GM12878 (cell line): ENCODE measurements at regions not wholly inside any gene's neighbourhood (a gene's known extent, or its start where the extent isn't known, plus 50 kb on each side); places are given as distances from the start of the nearest gene placed in this dataset.
"Not testable (repeated sequence)": the region's sequence is repeated elsewhere in the genome, so short reads cannot be mapped to it uniquely, and the experiment has no call there.

Experiments used
- ATAC-seq: fragments of 200-7000 bp; cut with Tn5 transposase; 3 replicates; pipeline ENCODE4 v1.9.1; 2020; ENCODE audit warnings: mild to moderate bottlenecking, moderate library complexity
- BruUV-seq: library from RNA; stranded (reverse); fragments of 400-500 nt; replicated peaks from 2 replicates; lab custom pipeline; 2021; lab: Mats Ljungman, UMichigan
- CTCF ChIA-PET: fragments of 300-600 bp; sonication (Branson Sonifier 250); formaldehyde crosslinking; extraction: SDS; loops from one replicate; lab custom pipeline; 2021; ENCODE audit warnings: inconsistent platforms; lab: Yijun Ruan, JAX
- POLR2A ChIA-PET: fragments of 350-600 bp; formaldehyde crosslinking; extraction: SDS; loops from one replicate; lab custom pipeline; 2021; ENCODE audit warnings: inconsistent platforms; lab: Charles Lee
- RAD21 ChIA-PET: fragments of 300-600 bp; sonication (Branson Sonifier 250); formaldehyde crosslinking; loops from one replicate; lab custom pipeline; 2023; ENCODE audit warnings: antibody characterized with exemption; ENCODE audit not compliant: unreplicated experiment; lab: Charles Lee
- SMC1A ChIA-PET: fragments of 300-600 bp; sonication (Branson Sonifier 250); formaldehyde crosslinking; loops from one replicate; lab custom pipeline; 2023; ENCODE audit not compliant: unreplicated experiment, uncharacterized antibody; lab: Charles Lee
- DNase-seq: peaks from one replicate; pipeline ENCODE4 v3.0.0-alpha.2; 2011; ENCODE audit warnings: low read depth, low spot score
- FAIRE-seq: peaks from 3 replicates; lab custom pipeline; 2011; peaks lifted over from hg19 to GRCh38; lab: Jason Lieb, UNC
- H2AFZ ChIP-seq: 2 replicates; pipeline ENCODE4 v1.6.0; 2011; ENCODE audit warnings: low read depth, low read length, control low read depth; ENCODE audit not compliant: control insufficient read depth
- H3K27ac ChIP-seq: 2 replicates; pipeline ENCODE4 v1.5.1; 2011; ENCODE audit warnings: control low read depth; ENCODE audit not compliant: control insufficient read depth, insufficient read depth
- H3K27me3 ChIP-seq, 2 experiments: replicated peaks in 1 of 2; 2 replicates each; pipeline versions ENCODE4 v1.6.0 to v1.6.1; 2011; ENCODE audit warnings: low read length in 1 of 2; ENCODE audit not compliant: control insufficient read depth in 2 of 2, insufficient read depth in 2 of 2
- H3K36me3 ChIP-seq, 2 experiments: 2 replicates each; pipeline ENCODE4 v1.5.1; 2011; ENCODE audit warnings: low read length in 1 of 2; ENCODE audit not compliant: control insufficient read depth in 2 of 2, insufficient read depth in 2 of 2
- H3K4me1 ChIP-seq: 2 replicates; pipeline ENCODE4 v1.6.1; 2011; ENCODE audit warnings: mild to moderate bottlenecking, low read length, moderate library complexity, mixed read lengths; ENCODE audit not compliant: control insufficient read depth, insufficient read depth
- H3K4me2 ChIP-seq: 2 replicates; pipeline ENCODE4 v1.6.0; 2011; ENCODE audit warnings: control low read depth; ENCODE audit not compliant: control insufficient read depth, insufficient read depth
- H3K4me3 ChIP-seq: fragments of 200-600 bp; sonication (generic); 2 replicates; pipeline ENCODE4 v1.5.1; 2016
- H3K79me2 ChIP-seq: 2 replicates; pipeline ENCODE4 v1.6.0; 2011; ENCODE audit warnings: low read length; ENCODE audit not compliant: control insufficient read depth, insufficient read depth
- H3K9ac ChIP-seq: 2 replicates; pipeline ENCODE4 v1.8.0; 2011; ENCODE audit warnings: low read length, control low read depth, mixed read lengths; ENCODE audit not compliant: control insufficient read depth, insufficient read depth
- H3K9me3 ChIP-seq: replicated peaks from 3 replicates; pipeline ENCODE4 v1.5.1; 2011; ENCODE audit warnings: mild to moderate bottlenecking, low read length; ENCODE audit not compliant: control insufficient read depth, insufficient read depth
- H4K20me1 ChIP-seq: 2 replicates; pipeline ENCODE4 v1.6.0; 2011; ENCODE audit not compliant: control insufficient read depth, insufficient read depth
- CHD2 ChIP-seq: IDR thresholded peaks from 2 replicates; pipeline ENCODE4 v1.6.1; 2011; ENCODE audit warnings: low read depth, low read length, improper control_type of control experiment, borderline replicate concordance
- ETV6 ChIP-seq, 2 experiments: fragments of 450-650 bp in 1 of 2; IDR thresholded peaks in 1 of 2; conservative IDR thresholded peaks in 1 of 2; 2 replicates each; pipeline ENCODE4 v1.6.1; 2014; ENCODE audit warnings: antibody characterized with exemption in 1 of 2, borderline replicate concordance in 1 of 2, low read depth in 1 of 2, mild to moderate bottlenecking in 1 of 2, moderate library complexity in 1 of 2
- MTA2 ChIP-seq: fragments of 450-650 bp; IDR thresholded peaks from 2 replicates; pipeline ENCODE4 v1.6.1; 2016; ENCODE audit warnings: low read depth, mild to moderate bottlenecking, moderate library complexity
- NFYA ChIP-seq: IDR thresholded peaks from 2 replicates; pipeline ENCODE4 v1.6.1; 2011; ENCODE audit warnings: low read depth, mild to moderate bottlenecking, low read length, improper control_type of control experiment, borderline replicate concordance
- NFYB ChIP-seq: IDR thresholded peaks from 2 replicates; pipeline ENCODE4 v1.6.1; 2011; ENCODE audit warnings: low read depth, mild to moderate bottlenecking, low read length, improper control_type of control experiment, moderate library complexity; ENCODE audit not compliant: insufficient read depth
- NRF1 ChIP-seq: conservative IDR thresholded peaks from 2 replicates; pipeline ENCODE4 v1.6.1; 2011; ENCODE audit warnings: mild to moderate bottlenecking, low read depth, low read length, improper control_type of control experiment
- POLR2A ChIP-seq: IDR thresholded peaks from 2 replicates; pipeline ENCODE4 v1.6.1; 2011; ENCODE audit warnings: low read depth, mild to moderate bottlenecking, low read length
- SP1 ChIP-seq: IDR thresholded peaks from one replicate; pipeline ENCODE4 v1.6.1; 2011; ENCODE audit warnings: low read depth, low read length
- SPI1 ChIP-seq: IDR thresholded peaks from 2 replicates; pipeline ENCODE4 v1.6.1; 2011; ENCODE audit warnings: low read depth, mild to moderate bottlenecking, low read length, moderate library complexity, borderline replicate concordance; ENCODE audit not compliant: insufficient read depth
- ZBTB11 ChIP-seq: fragments of 450-650 bp; formaldehyde crosslinking; IDR thresholded peaks from 2 replicates; pipeline ENCODE4 v1.5.0; 2022; ENCODE audit warnings: mild to moderate bottlenecking, missing genetic modification characterization
- ZNF274 ChIP-seq: IDR thresholded peaks from one replicate; pipeline ENCODE4 v1.8.0; 2011; ENCODE audit not compliant: insufficient read length, insufficient read depth
- WGBS: methylation state at CpG from one replicate; pipeline ENCODE4 v1.1.6; 2016; ENCODE audit warnings: low lambda C conversion rate; ENCODE audit not compliant: insufficient replicate concordance, insufficient coverage; ENCODE audit errors: missing lambda C conversion rate; 5-methylcytosine and 5-hydroxymethylcytosine counted together
- in situ Hi-C: fragments of 300-500 bp; cut with MboI; formaldehyde crosslinking; loops from 9 replicates; pipeline ENCODE4 v1.14.3; 2018; ENCODE audit warnings: mixed read lengths
- intact Hi-C: fragments of 100-400 bp; cut with micrococcal nuclease; formaldehyde crosslinking; loops from one replicate; pipeline ENCODE4 v1.14.2; 2022; ENCODE audit not compliant: unreplicated experiment
- TF ChIP-seq, protein P1 (sequence below): IDR thresholded peaks from 2 replicates; pipeline ENCODE4 v1.6.1; 2012; ENCODE audit warnings: low read depth, low read length, improper control_type of control experiment

- no peaks in the 10 kb centered on the region for H3K4me1 ChIP-seq
- FAIRE-seq (no peak), DNase-seq (no peak), ATAC-seq (no peak)
- WGBS: 23% methylated on average over 2 of the region's 2 CpGs
- no peaks in the 10 kb centered on the region for H4K20me1 ChIP-seq
- H3K27ac ChIP-seq: no peak overlapping the region
- H3K9ac ChIP-seq: no peak overlapping the region
- intact Hi-C loops: no loop called here
- POLR2A ChIA-PET: no interaction called here
- H3K36me3 ChIP-seq: no peaks in the 10 kb centered on the region
- no peak overlapping the region for H3K4me2 ChIP-seq
- BruUV-seq: no TSS peak
- no peaks in the 10 kb centered on the region for H3K79me2 ChIP-seq
- TF ChIP-seq MTA2 (no peak), NFYA (no peak), SPI1 (no peak), SP1 (no peak), NRF1 (no peak), ZBTB11 (no peak), ETV6 (conservative IDR thresholded peaks at IDR 0.05 in 1 of 2, IDR thresholded peaks at IDR 0.05 in 1 of 2; ENCODE audit: borderline replicate concordance in 1 of 2, low read depth in 1 of 2) (no peak), CHD2 (no peak), POLR2A (no peak), NFYB (no peak), ZNF274 (no peak)
- TF ChIP-seq, protein P1, sequence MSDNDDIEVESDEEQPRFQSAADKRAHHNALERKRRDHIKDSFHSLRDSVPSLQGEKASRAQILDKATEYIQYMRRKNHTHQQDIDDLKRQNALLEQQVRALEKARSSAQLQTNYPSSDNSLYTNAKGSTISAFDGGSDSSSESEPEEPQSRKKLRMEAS: no peak
- RAD21 ChIA-PET: no interaction called here
- SMC1A ChIA-PET: no interaction called here
- H3K9me3 ChIP-seq: no peaks in the 10 kb centered on the region
- no peak overlapping the region for H2AFZ ChIP-seq
- H3K4me3 ChIP-seq: no peak overlapping the region
- CTCF ChIA-PET: no interaction called here
- H3K27me3 ChIP-seq: no peaks in the 10 kb centered on the region; a peak in 1 of 4 replicates
- in situ Hi-C loops: no loop called here
Observed at GRCh38 chr15:62870216-62870615, 172.3 kb upstream of the TPM1 start.

- FAIRE-seq, POLR2A ChIA-PET, intact Hi-C loops, H3K27me3 ChIP-seq, H3K4me2 ChIP-seq, H3K4me3 ChIP-seq, ATAC-seq, H3K79me2 ChIP-seq, H2AFZ ChIP-seq, H3K27ac ChIP-seq, H3K9ac ChIP-seq, BruUV-seq, CTCF ChIA-PET, in situ Hi-C loops, RAD21 ChIA-PET, SMC1A ChIA-PET, H4K20me1 ChIP-seq, H3K9me3 ChIP-seq, H3K4me1 ChIP-seq, H3K36me3 ChIP-seq, DNase-seq: not testable (repeated sequence)
- WGBS: 54% methylated on average over 3 of the region's 3 CpGs
Observed at GRCh38 chr15:62870701-62871100, 171.8 kb upstream of the TPM1 start.
